ENCODE measurements at regions not wholly inside any gene's neighbourhood (a gene's known extent, or its start where the extent isn't known, plus 50 kb on each side); places are given as distances from the start of the nearest gene placed in this dataset.

DNA sequence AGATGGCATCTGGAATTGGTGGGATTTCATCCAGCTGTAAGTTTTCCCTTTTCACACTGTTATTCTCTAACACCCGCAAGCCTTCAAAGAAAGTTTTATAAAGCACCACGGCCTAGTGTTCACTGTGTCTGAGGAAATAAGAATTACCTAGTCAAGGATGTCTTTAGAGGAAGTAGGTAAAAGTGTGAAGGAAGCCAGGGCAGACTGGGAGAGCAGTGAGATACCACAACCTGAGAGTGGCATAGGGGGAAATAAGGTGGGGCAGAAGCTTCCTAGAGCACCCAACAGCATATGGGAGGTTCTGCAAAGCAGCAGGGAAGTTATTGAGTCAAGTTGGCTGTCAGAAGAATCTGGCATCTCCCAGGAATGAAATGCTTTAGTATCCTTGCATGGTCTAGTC is 241.2 kb downstream of the CETN3 start:
- Histone ChIP-seq H3K27me3 (no peaks in the 10 kb centered on the region), H3K9me3 (no peaks in the 10 kb centered on the region), H3K36me3 (no peaks in the 10 kb centered on the region), H3K27ac (no peak overlapping the region), H3K4me3 (no peak overlapping the region), H3K4me1 (peaks cover 11% of the 10 kb centered on the region)
- WGBS = 95% methylated on average over 2 of the region's 2 CpGs
- TF ChIP-seq EP300 (IDR thresholded peaks at IDR 0.05) (no peak), POLR2A (IDR thresholded peaks at IDR 0.05) (no peak), POLR2AphosphoS5 (IDR thresholded peaks at IDR 0.05) (no peak)
- TF ChIP-seq, protein P1, sequence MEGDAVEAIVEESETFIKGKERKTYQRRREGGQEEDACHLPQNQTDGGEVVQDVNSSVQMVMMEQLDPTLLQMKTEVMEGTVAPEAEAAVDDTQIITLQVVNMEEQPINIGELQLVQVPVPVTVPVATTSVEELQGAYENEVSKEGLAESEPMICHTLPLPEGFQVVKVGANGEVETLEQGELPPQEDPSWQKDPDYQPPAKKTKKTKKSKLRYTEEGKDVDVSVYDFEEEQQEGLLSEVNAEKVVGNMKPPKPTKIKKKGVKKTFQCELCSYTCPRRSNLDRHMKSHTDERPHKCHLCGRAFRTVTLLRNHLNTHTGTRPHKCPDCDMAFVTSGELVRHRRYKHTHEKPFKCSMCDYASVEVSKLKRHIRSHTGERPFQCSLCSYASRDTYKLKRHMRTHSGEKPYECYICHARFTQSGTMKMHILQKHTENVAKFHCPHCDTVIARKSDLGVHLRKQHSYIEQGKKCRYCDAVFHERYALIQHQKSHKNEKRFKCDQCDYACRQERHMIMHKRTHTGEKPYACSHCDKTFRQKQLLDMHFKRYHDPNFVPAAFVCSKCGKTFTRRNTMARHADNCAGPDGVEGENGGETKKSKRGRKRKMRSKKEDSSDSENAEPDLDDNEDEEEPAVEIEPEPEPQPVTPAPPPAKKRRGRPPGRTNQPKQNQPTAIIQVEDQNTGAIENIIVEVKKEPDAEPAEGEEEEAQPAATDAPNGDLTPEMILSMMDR (IDR thresholded peaks at IDR 0.05) = no peak
- DNase-seq (ENCODE audit: low spot score in 2 of 2) = no peak

DNA sequence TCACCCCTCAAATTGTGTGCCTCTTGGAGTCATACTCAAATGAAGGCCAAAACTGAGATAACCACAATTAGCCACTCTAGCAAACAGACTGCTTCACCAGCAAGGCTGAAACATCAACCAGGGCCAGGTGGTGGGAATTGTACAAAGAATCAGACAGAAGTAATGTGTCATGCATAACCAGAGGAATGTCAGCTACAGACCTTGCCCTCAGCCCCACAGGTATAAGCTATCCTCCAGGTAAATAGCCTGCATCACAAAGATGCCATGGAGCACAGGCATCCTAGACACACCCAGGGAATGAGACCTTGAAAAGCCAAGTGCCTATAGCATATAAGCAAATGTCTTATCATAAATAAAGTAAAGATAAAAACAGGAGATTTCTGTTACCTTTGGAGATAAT is 242.7 kb downstream of the CETN3 start:
- H3K36me3 ChIP-seq = no peaks in the 10 kb centered on the region
- TF ChIP-seq POLR2A (IDR thresholded peaks at IDR 0.05) (no peak), POLR2AphosphoS5 (IDR thresholded peaks at IDR 0.05) (no peak)
- H3K27me3 ChIP-seq = no peaks in the 10 kb centered on the region
- no peaks in the 10 kb centered on the region for H3K9me3 ChIP-seq
- no peak overlapping the region for H3K27ac ChIP-seq
- H3K4me3 ChIP-seq = no peak overlapping the region
- no peak for DNase-seq (ENCODE audit: low spot score in 2 of 2)
- peaks cover 11% of the 10 kb centered on the region for H3K4me1 ChIP-seq

DNA sequence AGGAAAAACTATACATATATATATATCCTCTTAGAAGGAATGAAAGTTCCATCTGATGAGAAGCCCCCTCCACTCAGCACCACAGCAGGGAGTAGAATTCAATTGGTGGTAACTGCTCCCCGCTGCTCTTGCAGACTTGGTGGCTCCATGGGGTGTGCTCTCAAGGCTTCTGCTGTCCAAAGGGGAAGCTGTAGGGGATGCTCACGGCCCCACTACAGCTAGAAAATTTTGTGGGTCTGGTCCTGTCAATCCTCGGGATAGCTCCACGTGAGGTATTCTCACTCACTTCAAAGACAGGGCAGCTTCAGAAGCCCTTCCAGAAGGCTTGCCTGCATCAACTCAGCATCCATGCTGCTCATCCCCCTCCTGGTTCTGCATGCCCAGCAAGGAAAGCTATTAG is 247.2 kb downstream of the CETN3 start:
- Histone ChIP-seq H3K36me3 (no peaks in the 10 kb centered on the region), H3K27me3 (no peaks in the 10 kb centered on the region), H3K4me3 (no peak overlapping the region), H3K27ac (no peak overlapping the region), H3K4me1 (no peaks in the 10 kb centered on the region), H3K9me3 (no peaks in the 10 kb centered on the region)
- TF ChIP-seq, protein P1 (IDR thresholded peaks at IDR 0.05) = no peak
- no peak for TF ChIP-seq POLR2AphosphoS5 (IDR thresholded peaks at IDR 0.05)
- no peak for TF ChIP-seq EP300 (IDR thresholded peaks at IDR 0.05)
- TF ChIP-seq POLR2A (IDR thresholded peaks at IDR 0.05) = no peak
- no peak for DNase-seq (ENCODE audit: low spot score in 2 of 2)
- 77% methylated on average over 4 of the region's 4 CpGs for WGBS

DNA sequence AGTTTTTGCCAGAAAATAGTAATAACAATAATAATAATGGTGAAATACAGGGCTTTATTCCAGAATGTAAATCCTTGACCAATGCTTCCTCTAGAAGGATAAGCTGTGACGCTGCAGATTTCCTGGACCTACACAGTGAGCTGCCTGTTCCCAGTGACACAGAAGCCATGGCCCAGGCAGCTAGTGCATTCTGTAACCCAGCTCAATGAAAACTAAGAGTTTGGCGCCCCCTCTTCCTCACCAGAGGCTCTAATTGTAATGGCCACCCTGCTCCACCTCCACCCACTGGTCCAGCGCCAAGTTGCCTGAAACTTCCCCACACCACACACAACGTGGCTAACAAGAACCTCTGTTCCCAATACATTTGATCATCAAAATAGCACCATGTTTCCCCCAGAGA is 248.1 kb downstream of the CETN3 start:
- DNase-seq (ENCODE audit: low spot score in 2 of 2) = no peak

DNA sequence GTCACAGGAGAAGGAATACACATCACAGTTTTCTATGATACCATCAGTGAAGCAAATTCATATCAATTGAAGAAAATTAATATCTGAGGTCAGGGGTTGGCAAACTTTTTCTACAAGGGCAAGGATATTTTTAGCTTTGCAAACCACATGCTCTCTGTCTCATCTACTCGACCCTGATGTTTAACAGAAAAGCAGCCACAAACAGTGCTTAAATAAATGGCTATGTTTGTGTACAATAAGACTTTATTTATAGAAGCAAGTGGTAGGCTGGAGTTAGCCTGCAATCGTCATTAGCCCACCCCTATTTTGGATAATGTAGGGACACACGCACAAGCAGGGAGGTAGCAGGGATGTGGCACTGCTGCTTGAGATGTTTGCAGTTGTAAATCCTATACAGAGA is 251.4 kb downstream of the CETN3 start:
- no peak for TF ChIP-seq POLR2A (IDR thresholded peaks at IDR 0.05)
- TF ChIP-seq, protein P1 (IDR thresholded peaks at IDR 0.05) = no peak
- no peak for TF ChIP-seq POLR2AphosphoS5 (IDR thresholded peaks at IDR 0.05)
- TF ChIP-seq EP300 (IDR thresholded peaks at IDR 0.05) = no peak
- H3K36me3 ChIP-seq = no peaks in the 10 kb centered on the region
- no peaks in the 10 kb centered on the region for H3K27me3 ChIP-seq

More for the DNA sequence above, 248.1 kb downstream of the CETN3 start:
- TF ChIP-seq POLR2AphosphoS5 (IDR thresholded peaks at IDR 0.05) (no peak), POLR2A (IDR thresholded peaks at IDR 0.05) (no peak), EP300 (IDR thresholded peaks at IDR 0.05) (no peak)
- TF ChIP-seq, protein P1 (IDR thresholded peaks at IDR 0.05) = no peak
- no peak overlapping the region for H3K27ac ChIP-seq
- WGBS = 53% methylated on average over 4 of the region's 4 CpGs
- no peaks in the 10 kb centered on the region for H3K4me1 ChIP-seq
- no peaks in the 10 kb centered on the region for H3K36me3 ChIP-seq
- H3K27me3 ChIP-seq = no peaks in the 10 kb centered on the region
- no peaks in the 10 kb centered on the region for H3K9me3 ChIP-seq
- H3K4me3 ChIP-seq = no peak overlapping the region

DNA sequence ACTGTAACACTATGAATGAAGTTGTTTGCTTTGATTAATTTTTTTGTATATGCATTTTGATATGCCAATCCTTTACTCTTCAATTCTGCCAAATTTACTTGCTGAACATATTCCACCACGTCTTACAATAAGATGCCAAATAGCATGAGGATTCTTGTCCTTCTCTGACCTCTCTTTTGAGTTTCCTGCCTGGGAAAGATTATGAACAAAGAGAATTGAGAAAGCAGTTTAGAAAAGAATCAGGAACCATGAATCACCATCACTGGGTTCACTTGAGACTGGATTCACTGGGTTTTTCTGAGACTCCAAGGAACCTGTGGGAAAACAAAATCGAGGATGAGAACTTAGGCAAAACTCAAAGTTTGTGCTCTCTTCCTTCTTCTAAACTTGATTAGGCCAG is 256.5 kb downstream of the CETN3 start:
- TF ChIP-seq, protein P1 (IDR thresholded peaks at IDR 0.05) = no peak
- TF ChIP-seq POLR2A (IDR thresholded peaks at IDR 0.05) = no peak
- TF ChIP-seq POLR2AphosphoS5 (IDR thresholded peaks at IDR 0.05) = no peak
- no peak for TF ChIP-seq EP300 (IDR thresholded peaks at IDR 0.05)
- Histone ChIP-seq H3K4me3 (no peak overlapping the region), H3K9me3 (no peaks in the 10 kb centered on the region), H3K27ac (no peak overlapping the region), H3K27me3 (no peaks in the 10 kb centered on the region), H3K4me1 (no peaks in the 10 kb centered on the region), H3K36me3 (no peaks in the 10 kb centered on the region)
- no peak for DNase-seq (ENCODE audit: low spot score in 2 of 2)
- WGBS = 55% methylated on average over 2 of the region's 2 CpGs

More for the DNA sequence above, 251.4 kb downstream of the CETN3 start:
- WGBS = 58% methylated on average over 3 of the region's 3 CpGs
- H3K27ac ChIP-seq = no peak overlapping the region
- H3K4me1 ChIP-seq = no peaks in the 10 kb centered on the region
- no peaks in the 10 kb centered on the region for H3K9me3 ChIP-seq
- no peak for DNase-seq (ENCODE audit: low spot score in 2 of 2)
- H3K4me3 ChIP-seq = no peak overlapping the region
